GM12865 (cell line): ENCODE measurements at regions not wholly inside any gene's neighbourhood (a gene's known extent, or its start where the extent isn't known, plus 50 kb on each side); places are given as distances from the start of the nearest gene placed in this dataset.

Experiments
- DNase-seq: peaks from one replicate; pipeline ENCODE4 v3.0.0; 2010; ENCODE audit warnings: low read depth
- H3K4me3 ChIP-seq: 2 replicates; pipeline ENCODE4 v1.5.1; 2011; ENCODE audit warnings: mild to moderate bottlenecking, low read depth, low read length, control low read depth
- CTCF ChIP-seq: IDR thresholded peaks from 2 replicates; pipeline ENCODE4 v1.5.1; 2011; ENCODE audit warnings: low read length, control low read depth, low read depth, inconsistent platforms; ENCODE audit not compliant: insufficient read depth; ENCODE audit errors: missing control alignments

DNA sequence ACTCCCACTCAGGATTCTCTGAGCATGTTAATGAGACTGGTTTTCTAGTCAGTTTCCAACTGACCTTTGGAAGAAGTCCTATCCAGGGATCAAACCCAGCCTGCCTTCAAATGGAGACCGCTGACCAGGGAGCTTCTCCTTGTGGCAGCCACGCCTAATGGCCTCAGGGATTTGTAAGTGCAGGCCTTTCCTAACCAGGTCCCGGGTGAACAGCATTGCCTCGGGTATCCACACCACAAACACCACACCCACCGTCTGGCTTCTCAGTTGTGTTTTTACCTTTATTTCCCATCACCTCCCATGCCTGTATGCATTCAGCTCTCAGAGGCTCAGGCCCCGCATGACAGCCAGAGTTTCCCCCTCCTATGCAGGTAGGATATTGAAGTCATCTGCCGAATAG lies 406.3 kb upstream of the HS6ST1 start:
- no peak overlapping the region for H3K4me3 ChIP-seq
- no peak for DNase-seq
- TF ChIP-seq CTCF = no peak

DNA sequence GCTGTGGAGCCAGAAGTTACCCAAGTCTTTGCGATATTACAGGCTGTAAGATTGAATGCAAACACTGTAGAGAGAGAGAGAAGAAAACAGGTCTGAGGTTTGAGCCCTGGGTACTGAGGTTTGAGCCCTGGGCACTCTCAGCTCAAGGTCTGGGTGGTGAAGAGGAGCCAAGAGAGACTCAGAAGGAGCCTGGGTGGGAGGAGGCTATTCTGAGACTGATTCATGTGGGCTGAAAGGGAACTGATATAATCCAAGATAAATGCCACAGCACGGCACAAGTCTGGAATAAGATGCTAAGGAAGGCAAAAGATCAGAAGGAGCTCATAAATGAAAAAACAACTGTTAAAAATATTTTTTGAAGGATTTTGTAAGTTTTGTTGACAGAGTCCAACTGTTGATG lies 407.6 kb upstream of the HS6ST1 start:
- H3K4me3 ChIP-seq = no peak overlapping the region
- no peak for DNase-seq
- no peak for TF ChIP-seq CTCF

- DNase-seq = peak; percentile 63
- no peak overlapping the region for H3K4me3 ChIP-seq
- TF ChIP-seq CTCF = no peak
Observed at GRCh38 chr2:128726911-128727310, 408.2 kb upstream of the HS6ST1 start.

- no peak overlapping the region for H3K4me3 ChIP-seq
- peak; percentile 64 for DNase-seq
- no peak for TF ChIP-seq CTCF
Observed at GRCh38 chr2:128727404-128727803, 408.7 kb upstream of the HS6ST1 start.

DNA sequence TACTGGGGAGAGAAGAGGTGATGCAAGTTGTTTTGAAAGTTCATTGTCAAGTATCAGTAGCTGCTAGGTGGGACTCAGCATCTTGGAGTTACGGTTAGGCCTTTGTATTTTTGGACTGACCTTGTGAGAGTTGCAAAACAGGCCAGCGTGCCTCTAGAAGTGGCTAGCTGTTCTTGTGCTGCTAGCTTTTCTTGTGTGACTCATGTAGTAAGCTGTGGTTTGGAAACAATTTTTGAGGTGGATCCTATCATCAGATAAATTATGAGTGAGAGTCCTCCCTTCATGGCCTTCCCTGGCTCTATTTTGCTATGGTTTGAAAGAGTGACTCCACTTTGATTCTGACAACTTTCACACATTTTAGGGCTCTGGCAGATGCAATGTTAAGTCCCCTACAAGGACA lies 409.2 kb upstream of the HS6ST1 start:
- H3K4me3 ChIP-seq = no peak overlapping the region
- no peak for TF ChIP-seq CTCF
- peak; percentile 70 for DNase-seq

- no peak for TF ChIP-seq CTCF
- DNase-seq = no peak
- no peak overlapping the region for H3K4me3 ChIP-seq
Observed at GRCh38 chr2:128729051-128729450, 410.4 kb upstream of the HS6ST1 start.

DNA sequence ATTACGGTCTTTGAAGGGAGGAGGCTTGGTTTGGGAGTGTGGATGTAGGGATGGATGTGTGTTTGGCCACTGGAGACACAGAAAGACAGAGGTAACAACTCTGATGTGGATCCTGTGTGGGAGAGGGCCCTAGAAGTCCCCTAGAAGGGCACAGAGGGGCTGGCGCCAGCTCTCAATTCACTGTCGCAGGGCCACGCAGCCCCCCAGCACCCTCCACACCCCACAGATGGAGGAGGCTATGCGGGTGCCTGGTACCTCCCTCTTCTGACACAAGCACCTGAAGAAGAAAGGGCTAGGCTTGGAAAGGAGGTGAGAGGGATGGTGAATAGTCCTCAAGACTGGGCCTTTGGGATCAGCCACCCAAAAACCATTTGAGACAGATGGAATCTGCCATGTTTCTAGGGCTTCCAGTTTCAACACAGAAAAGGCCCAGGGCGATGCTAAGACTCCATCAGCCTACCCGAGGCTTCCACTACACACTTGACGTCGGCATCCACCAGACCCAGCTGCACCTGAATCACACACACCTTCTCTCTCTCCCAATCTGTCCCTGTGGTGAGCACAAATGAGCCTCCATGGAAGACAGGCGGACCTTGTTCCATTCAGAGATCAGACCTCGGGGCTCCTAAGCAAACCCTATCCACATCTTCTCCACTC lies 413.5 kb upstream of the HS6ST1 start:
- TF ChIP-seq CTCF = no peak
- no peak overlapping the region for H3K4me3 ChIP-seq
- DNase-seq = no peak
